Epithelial cell of esophagus (primary cell): ENCODE measurements at regions not wholly inside any gene's neighbourhood (a gene's known extent, or its start where the extent isn't known, plus 50 kb on each side); places are given as distances from the start of the nearest gene placed in this dataset.
"Not testable (repeated sequence)": the region's sequence is repeated elsewhere in the genome, so short reads cannot be mapped to it uniquely, and the experiment has no call there.

Experiments
- DNase-seq: peaks from one replicate; pipeline ENCODE4 v3.0.0; 2010; ENCODE audit warnings: low read depth
- H3K4me3 ChIP-seq: 2 replicates; pipeline ENCODE4 v1.5.1; 2011; ENCODE audit warnings: mild to moderate bottlenecking, low read length, control low read depth
- CTCF ChIP-seq: IDR thresholded peaks from 2 replicates; pipeline ENCODE4 v1.5.1; 2011; ENCODE audit warnings: low read depth, mild to moderate bottlenecking, low read length, control low read depth, inconsistent platforms; ENCODE audit not compliant: insufficient read depth; ENCODE audit errors: missing control alignments

GRCh38 chr6:158881884-158882283 is 62.7 kb upstream of the EZR start:
- not testable (repeated sequence) for DNase-seq, H3K4me3 ChIP-seq

GRCh38 chr6:158881276-158881675 is 62.1 kb upstream of the EZR start:
- H3K4me3 ChIP-seq, DNase-seq: not testable (repeated sequence)

GRCh38 chr6:158879180-158879579 is 60.0 kb upstream of the EZR start:
- no peak for DNase-seq
- no peak overlapping the region for H3K4me3 ChIP-seq
- TF ChIP-seq CTCF = no peak

GRCh38 chr6:158877716-158878115 is 58.5 kb upstream of the EZR start:
- no peak for TF ChIP-seq CTCF
- DNase-seq = no peak
- no peak overlapping the region for H3K4me3 ChIP-seq

GRCh38 chr6:158876886-158877285 is 57.7 kb upstream of the EZR start:
- no peak for TF ChIP-seq CTCF
- DNase-seq = no peak
- H3K4me3 ChIP-seq = no peak overlapping the region

GRCh38 chr6:158870649-158870957 is 51.4 kb upstream of the EZR start:
- no peak for DNase-seq
- H3K4me3 ChIP-seq = no peak overlapping the region
- no peak for TF ChIP-seq CTCF

GRCh38 chr6:158869826-158870648 is 50.9 kb upstream of the EZR start:
- DNase-seq = peak; percentile 99
- H3K4me3 ChIP-seq = peak overlapping the region; percentile 35
- TF ChIP-seq CTCF = peak; percentile 39

- H3K4me3 ChIP-seq = peak overlapping the region; percentile 32
- no peak for DNase-seq
- no peak for TF ChIP-seq CTCF
These were observed 50.0 kb upstream of the EZR start for GRCh38 chr6:158868890-158869825.
